HG03045 (cell line): ENCODE measurements at regions not wholly inside any gene's neighbourhood (a gene's known extent, or its start where the extent isn't known, plus 50 kb on each side); places are given as distances from the start of the nearest gene placed in this dataset.

ENCODE experiments used
- ATAC-seq: cut with Tn5 transposase; IDR thresholded peaks from one replicate; pipeline ENCODE4 v1.9.1; 2021; ENCODE audit warnings: mild to moderate bottlenecking, moderate library complexity; ENCODE audit not compliant: unreplicated experiment

DNA sequence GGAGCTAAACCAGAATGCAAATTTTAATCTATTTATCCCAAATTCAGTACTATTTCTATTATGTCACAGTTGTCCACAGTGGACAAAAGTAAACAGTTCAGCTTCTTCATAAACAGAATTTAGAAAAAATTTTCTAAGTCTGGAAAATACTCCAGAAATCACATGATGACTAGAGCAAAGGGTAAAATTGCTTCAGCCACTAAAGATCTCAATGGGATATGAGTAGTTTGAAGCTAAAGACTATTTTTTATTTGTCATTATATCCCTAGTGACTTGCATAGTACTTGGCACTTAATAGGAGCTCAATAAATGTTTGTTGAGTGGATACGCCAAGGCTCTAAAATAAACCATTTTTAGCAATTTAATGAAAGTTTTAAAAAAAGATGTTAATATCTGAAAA lies 354.3 kb upstream of the AGTR1 start:
- no peak for ATAC-seq

DNA sequence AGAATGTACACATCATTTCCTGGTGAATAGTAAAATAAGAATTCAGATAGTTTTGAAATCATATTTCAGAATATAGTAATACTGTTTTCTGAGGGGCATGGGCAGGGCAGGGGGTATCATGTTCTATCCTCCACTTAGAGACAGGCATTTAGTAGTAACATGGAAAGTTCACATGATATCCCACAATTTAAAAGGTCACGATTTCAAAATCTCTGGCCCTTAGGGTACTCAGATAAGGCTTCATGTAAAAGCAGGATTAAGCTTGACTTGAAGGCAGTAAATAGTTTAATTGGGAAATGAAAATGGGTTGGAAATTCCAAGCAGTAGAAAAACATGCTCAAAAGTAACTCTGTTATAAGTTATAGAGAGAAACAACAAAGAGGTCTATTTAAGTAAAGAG lies 353.2 kb upstream of the AGTR1 start:
- no peak for ATAC-seq

DNA sequence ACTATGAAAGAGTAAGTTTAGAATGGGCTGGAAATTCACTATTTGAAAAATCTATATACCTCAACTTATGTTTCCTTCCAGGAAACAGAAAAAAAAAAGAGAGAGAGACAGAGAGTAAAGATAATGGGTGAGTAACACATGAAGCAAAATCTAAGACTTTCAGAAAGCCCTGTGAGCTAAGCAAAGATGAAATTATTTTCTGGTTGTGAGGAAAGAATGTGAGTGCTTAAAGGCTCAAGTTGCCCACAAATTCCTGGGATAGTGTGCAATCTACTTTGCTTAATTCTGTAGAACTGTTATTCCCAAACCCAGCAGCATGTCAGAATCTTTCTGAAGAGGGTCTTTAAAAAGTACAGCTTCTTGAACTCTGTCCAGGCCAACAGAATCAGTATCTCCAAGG lies 337.7 kb upstream of the AGTR1 start:
- ATAC-seq, result no peak

DNA sequence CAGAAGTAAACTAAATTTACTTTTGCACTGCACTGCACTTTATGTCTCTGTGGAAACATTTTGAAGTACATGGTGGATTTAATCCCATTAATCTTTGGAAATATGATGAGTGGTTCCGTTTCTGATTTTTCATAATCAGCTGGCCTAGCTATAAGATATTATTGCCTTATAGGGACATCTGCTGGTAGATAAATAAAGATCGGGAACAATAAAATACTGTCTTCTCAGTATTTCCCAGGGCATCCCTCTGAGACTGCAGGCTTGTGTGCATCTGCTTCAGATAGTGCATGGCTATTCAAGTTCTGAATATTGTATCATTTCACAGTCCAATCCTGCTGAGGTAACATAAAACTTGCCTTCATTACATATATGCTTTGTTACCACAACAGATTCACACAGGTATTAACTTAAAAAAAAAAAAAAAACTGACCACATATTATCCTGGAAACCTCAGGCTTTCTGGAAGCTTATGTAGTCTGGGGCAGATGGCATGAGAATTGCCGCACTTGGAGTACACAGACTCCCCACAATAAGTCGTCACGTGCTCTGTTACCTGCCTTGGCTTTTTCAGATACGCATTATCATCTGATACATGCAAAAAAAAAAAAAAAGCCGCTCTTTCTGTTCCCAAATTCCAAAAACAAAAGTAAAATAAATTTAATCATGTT lies 330.8 kb upstream of the AGTR1 start:
- no peak for ATAC-seq

DNA sequence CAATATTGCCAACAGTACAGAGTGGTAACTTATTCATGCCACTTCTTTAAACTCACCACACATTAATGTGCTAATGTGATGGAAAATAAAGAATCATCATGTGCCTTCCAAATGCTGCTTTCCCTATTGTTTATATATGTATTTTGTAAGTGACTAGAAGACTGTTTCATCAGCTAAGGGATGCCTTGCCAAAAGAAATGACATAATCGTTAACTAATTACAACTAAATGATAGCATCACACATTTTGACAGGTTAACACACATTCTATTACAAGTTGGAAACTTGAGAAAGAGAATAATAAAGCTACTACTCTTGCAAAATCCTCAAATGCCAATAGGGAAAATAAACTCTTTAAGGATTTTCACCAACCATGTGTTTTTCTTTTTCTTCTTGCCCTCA lies 329.9 kb upstream of the AGTR1 start:
- ATAC-seq, result no peak

DNA sequence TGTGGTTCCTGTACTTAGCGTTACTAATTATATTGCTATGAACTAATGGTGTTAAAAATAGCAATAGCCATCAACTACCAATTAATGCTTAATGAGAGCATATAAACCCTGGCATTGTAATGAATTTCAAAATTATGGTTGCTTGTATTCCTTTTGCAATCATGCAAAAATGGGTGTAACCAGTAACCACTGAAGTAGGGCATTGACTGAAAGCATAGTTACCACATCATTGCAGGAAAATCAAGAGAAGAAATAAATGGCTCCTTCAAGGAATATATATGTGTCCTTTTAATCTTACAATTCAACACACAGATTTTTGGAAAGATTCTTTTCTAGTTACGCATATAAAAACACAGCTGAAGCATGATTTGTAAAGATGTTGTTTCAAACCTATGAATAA lies 328.3 kb upstream of the AGTR1 start:
- ATAC-seq, result no peak

DNA sequence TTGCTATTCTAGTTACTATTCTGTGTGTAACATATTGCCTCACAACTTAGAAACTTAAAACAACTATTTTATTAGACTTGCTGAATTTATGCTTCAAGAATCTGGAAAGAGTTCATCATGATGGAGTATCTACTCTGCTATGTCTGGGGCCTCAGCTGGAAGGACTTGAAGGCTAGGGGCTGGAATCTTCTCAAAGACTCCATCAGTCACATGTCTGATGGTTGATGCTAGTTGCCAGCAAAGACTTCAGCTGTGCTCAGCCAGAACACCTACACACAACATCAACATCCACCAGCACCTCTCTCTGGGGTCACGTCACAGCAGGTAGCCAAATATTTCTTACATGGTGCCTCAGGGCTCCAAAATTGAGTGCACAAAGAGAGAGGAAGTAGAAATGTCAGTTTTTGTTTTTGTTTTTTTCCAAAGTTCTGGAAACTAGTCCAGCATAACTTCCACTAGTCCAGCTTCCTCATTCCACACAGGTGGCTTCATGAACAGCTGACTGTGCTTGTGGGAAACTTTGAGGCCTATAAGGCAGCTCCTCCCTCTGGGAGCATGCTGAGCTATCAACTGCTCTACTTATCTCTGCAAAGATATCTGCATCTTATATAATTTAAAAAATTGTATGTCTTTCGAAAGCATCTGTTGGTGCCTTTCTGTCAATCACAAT lies 325.4 kb upstream of the AGTR1 start:
- ATAC-seq, result no peak

DNA sequence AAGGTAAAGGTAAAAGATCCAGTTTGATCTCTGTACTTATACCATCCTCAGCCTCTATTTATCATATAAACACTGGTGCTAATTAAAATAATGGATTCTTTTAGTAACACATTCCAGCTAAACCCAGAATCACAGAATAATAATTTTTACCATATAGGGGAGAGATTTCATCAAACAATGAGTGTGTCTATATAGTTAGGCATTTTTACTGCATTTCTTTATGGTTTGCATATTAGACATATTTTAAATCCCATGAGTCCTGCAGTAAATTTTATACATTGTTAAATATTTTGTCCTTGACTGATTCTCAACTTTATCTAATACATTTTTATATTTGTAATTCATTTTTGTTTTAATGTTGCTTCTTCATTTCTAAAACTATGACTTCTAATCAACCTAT lies 323.7 kb upstream of the AGTR1 start:
- no peak for ATAC-seq

DNA sequence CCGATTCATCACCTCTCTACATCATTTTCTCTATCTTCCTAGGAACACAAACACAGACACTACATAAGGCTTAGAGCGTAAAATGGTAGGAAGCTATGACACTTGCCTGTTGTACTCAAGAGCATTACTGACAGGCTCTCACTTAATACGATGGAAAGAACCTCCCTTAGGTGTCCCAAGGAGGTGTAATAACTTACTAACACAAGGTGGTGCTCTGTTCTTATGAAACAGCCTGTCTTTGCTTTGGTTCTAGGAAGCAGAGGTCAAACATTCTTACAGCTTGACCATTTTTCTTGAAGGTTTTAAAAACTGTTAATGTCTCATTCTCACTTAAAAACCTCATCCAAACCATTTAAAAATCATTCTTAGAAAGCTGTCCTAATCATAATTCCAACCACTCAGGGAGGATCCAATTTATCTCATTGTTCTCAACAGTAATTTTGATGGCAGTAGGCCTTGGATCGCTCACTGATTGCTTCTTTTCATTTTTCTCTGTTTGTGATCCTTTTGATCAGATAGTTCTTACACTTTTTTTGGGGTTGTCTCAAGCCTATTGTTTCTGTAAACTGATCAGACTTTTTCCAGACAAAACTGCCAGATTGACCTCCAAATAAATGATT lies 317.8 kb upstream of the AGTR1 start:
- peak; percentile 79 for ATAC-seq

DNA sequence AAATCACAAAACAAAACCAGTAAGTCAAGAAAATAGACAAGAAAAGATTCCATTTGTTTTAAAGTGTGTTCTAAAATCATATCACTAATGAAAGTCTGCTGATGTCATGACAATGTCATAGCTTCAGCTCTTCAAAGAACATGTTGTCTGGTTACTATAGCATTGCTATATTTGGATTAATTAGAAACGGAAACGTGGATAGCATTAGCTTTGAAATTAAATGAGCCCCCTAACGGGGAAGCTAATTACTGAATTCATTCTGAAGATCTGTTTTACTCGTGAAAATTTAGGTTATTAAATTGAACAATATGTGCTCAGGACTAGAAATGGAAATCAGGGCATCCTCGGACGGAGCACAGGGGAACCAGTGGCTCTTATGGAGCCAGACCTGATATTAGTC lies 316.7 kb upstream of the AGTR1 start:
- ATAC-seq, result no peak

DNA sequence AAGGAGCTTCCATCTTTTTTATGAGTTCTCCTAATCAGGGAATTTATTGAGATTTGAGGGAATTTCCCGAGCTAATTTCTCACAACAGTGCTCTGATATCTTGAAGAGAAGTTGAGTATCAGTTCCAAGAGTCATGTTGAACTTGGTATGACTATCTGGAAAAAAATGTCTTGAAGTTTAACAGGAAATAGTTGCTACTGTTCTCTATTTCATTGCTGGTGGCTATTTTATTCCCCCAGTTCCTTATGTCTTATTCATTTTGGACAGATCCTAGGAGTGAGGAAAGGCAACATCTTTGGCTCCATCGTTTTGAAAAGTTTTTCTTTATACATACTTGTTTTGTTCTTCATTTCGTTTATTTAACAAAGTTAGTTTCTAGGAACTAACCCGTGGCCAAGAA lies 307.8 kb upstream of the AGTR1 start:
- ATAC-seq, result no peak

DNA sequence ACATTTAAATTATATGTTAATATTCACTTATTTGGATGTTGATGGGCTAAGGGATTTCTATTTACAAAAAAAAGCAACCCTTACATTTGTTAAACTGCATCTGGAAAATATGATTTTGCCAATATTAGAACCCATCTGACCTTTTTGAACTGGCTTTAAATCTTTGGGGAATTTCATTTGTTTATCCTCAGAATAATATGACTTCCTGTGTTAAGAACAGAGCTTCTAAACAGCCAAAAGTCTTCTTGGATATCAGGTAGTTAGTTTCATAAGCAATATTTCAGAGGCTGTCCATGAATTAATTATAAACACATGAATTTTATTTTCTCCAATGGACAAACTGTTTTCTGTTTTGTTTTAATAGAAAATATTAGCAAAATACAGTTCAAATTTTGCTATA lies 301.9 kb upstream of the AGTR1 start:
- no peak for ATAC-seq

DNA sequence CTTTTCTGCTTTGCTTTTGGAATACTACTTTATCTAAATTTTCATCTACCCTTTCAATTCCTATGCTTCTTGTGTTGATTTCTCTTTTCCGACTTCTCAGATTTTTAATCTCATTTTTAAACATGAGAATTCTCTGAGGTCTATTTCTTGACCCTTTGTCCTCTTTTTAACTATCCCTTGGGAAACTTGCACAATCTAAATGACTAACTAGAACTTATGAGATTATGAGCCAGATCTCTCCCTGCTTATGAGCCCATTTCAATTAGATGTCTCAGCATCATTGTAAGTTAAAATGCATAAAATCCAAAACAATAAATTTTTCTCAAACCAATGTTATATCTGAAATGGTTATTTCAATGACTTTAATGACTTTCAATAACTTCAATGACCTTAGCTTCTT lies 296.9 kb upstream of the AGTR1 start:
- ATAC-seq, result no peak

DNA sequence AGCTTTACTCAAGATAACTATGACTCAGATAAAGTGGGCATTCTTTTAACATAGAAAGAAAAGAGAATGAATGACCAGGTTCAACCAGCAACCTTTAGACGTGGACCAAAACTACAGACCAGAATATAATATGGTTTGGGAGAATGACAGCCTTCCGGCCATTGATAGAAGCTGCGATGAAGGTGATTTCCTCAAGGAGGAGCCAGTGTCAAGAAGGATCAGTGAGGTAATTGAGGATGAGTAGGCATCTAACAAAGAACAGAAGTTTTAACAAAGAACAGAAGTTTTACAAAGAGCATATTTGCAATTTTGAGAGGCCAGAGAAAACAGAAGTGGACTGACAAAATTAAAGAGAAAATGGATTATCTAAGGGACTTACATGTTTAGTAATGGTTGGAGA lies 289.0 kb upstream of the AGTR1 start:
- no peak for ATAC-seq

DNA sequence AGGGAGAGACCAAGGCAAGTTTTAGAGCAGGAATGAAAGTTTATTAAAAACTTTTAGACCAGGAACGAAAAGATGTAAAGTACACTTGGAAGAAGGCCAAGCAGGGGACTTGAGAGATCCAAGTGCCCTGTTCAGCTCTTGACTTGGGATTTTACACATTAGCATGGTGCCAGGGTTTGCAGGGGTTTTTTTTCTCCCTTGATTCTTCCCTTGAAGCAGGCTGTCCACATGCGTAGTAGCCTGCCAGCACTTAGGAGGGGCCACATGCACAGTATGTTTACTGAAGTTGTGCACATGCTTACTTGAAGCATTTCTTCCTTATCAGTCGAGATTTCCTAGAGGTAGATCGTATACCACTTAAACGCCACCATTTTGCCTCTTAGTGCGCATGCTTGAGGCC lies 277.5 kb upstream of the AGTR1 start:
- no peak for ATAC-seq

DNA sequence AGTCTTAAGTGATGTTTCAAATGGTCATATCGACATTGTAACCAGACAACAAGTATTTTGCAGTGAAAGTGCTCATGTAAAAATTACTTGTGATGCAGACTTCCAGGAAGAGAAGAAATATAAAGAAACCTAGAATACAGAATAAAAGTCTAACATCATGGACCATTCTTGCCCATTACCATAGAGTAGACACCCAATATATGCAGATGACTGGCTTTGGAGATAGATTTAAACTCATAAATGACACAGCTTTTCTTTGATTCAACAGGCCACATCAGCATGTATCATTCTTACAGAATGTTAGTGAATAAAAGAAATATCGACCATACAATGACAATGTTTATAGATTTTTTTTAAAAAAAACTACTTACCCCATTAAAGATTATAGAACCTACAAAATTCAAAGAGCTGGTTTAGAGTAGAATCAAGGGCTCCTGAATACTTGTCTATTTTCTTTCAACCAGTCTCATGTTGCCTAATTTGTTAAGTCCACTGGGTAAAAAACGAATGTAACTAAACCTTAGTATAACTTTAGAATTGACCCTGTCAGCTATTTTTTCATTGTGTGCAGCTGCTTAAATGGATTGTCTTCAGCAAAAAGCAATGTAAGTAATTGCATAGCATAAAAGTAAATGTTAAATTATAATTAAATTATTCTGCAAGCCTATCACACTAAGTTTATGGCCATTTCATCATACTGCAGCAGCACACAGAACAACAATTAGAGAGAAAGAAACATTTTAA lies 268.7 kb upstream of the AGTR1 start:
- no peak for ATAC-seq

DNA sequence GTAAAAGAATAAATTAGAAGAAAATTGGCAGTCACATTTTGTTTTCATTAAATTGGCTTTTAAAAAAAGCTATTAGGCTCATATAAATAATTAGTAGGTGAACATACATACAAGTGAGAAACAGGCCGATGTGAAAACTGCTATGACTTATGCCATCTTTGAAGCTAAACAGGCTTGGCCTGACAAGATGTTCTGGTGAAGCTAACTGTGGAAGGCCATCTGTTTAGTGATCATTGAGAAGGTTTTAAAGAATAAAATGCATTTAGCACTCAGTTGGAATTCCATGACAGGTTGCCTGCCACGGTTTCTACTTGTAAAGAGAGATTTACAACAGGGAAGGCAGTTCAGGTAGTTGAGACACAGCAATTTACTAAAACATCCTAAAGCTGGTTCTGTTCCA lies 264.0 kb upstream of the AGTR1 start:
- ATAC-seq, result no peak

DNA sequence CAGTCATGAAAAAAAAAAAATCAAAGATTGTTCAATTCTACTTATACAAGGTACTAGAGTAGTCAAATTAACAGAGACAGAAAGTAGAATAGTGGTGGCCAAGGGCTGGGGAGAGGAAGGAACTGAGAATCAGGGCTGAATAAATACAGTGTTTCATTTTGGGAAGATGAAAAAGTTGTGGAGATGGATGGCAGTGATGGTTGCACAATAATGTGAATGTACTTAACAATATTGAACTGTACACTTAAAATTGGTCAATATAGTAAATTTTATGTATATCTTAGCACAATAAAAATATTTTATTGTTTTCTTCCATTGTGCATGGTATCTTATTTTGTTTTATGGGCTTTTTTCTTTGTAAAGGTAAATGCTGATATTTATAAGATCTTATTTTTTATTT lies 262.2 kb upstream of the AGTR1 start:
- ATAC-seq, result no peak

DNA sequence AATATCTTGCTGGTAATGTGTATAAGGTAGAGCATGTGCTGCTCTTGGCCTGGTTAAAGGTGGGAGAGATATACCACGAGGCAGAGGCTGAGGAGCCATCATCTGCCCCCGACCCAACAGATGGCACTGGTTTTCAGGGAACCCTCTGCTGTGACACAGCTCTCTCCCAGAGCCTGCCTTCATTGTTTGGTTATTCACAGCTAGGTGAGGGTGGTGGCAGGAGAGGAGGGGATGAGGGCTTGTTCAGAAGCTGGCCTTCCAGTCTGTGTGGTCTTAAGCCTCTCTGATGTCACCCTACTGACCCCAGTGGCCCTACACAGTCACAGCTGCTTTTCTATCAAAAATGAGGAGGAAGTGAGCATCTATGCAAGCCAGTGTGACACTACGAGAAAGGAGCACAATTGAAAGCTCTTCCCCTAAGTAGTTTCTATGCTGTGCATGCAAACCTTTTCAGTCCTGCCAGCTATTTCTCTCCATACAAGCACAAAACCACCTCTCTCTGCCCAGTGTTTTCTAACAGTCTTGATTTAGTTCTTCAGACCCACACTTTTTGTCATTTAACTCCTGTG lies 258.4 kb upstream of the AGTR1 start:
- no peak for ATAC-seq

DNA sequence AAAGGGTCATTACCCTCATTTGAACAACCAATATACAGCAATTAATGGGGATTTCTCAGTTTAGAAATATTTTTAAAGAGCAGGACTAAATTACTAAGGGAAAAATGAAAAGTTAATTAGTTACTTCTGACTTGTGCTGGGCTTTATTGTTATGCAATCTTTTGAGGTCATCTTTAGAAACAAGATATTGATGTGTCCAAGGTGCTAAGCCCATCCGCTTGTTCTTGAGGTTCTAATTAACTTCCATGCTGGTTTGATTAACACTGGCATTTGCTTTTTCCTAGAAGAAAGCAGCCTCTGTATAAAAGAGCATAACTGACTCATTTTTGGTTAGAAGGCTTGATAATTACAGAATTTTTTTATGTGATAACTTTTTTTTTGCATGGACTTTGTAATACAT lies 256.5 kb upstream of the AGTR1 start:
- no peak for ATAC-seq

DNA sequence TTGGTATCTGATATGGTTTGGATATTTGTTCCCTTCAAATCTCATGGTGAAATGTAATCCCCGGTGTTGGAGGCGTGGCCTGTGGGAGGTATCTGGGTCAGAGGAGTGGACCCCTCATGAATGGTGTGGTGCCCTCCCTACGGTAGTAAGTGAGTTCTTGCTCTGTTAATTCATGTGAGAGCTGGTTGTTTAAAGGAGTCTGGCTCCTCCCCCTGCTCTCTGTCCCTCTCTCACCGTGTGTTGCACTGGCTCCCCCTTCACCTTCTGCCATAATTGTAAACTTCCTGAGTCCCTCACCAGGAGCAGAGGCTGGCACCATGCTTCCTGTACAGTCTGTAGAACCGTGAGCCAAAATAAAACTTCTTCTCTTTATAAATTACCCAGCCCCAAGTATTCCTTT lies 246.9 kb upstream of the AGTR1 start:
- ATAC-seq, result no peak

DNA sequence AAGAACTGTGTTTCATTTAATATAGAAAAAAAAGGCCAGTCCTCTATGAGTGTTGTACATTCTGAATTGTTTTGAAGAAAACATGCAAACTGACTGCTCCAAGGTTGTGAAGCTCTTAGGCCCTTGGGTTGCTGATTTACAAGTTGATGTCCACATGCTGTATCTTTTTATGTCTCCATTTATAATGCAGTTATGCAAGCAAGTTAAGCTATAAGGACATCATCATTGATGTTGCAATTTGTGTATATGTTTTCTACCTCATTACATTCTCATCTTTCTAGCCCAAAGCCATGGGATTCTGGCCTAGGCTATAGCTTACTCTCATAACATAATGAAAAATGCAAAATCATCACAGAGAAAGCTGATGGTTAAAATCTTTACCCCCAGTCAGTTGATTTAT lies 245.7 kb upstream of the AGTR1 start:
- no peak for ATAC-seq
